Urinary bladder (tissue), 3 donors: ENCODE measurements at regions not wholly inside any gene's neighbourhood (a gene's known extent, or its start where the extent isn't known, plus 50 kb on each side); places are given as distances from the start of the nearest gene placed in this dataset.
"Not testable (repeated sequence)": the region's sequence is repeated elsewhere in the genome, so short reads cannot be mapped to it uniquely, and the experiment has no call there.

Source experiments
- DNase-seq: peaks from one replicate; pipeline ENCODE4 v3.0.0-alpha.2; 2015; ENCODE audit errors: extremely low spot score
- H3K27ac ChIP-seq: one replicate; pipeline ENCODE4 v1.5.1; 2013; ENCODE audit warnings: low read depth, mild to moderate bottlenecking, moderate library complexity
- H3K36me3 ChIP-seq: one replicate; pipeline ENCODE4 v1.6.1; 2013; ENCODE audit warnings: mild to moderate bottlenecking, moderate library complexity; ENCODE audit not compliant: insufficient read depth
- H3K4me1 ChIP-seq: one replicate; pipeline ENCODE4 v1.6.1; 2013; ENCODE audit warnings: mild to moderate bottlenecking, moderate library complexity; ENCODE audit not compliant: insufficient read depth
- H3K4me3 ChIP-seq: one replicate; pipeline ENCODE4 v1.5.1; 2013; ENCODE audit warnings: low read depth, low read length
- WGBS: extraction: QIAGEN DNeasy Blood & Tissue Kit; methylation state at CpG from one replicate; pipeline ENCODE4 v1.1.7; 2013; 5-methylcytosine and 5-hydroxymethylcytosine counted together
- donor health status: healthy with polysubstance abuse.
- donor health status: healthy.

- Histone ChIP-seq H3K36me3 (no peaks in the 10 kb centered on the region), H3K4me1 (no peaks in the 10 kb centered on the region), H3K27ac (no peak overlapping the region), H3K4me3 (no peak overlapping the region)
- 67% methylated on average over 13 of the region's 13 CpGs for WGBS
- DNase-seq = no peak
These were observed 131.2 kb upstream of the LPCAT1 start for GRCh38 chr5:1654786-1655495.

GRCh38 chr5:1653698-1654651 lies 130.2 kb upstream of the LPCAT1 start:
- H3K4me1 ChIP-seq, H3K4me3 ChIP-seq, DNase-seq, H3K27ac ChIP-seq, H3K36me3 ChIP-seq: not testable (repeated sequence)
- 10% methylated on average over 42 of the region's 60 CpGs for WGBS

GRCh38 chr5:1652873-1653697 lies 129.3 kb upstream of the LPCAT1 start:
- WGBS = 29% methylated on average over 35 of the region's 35 CpGs
- H3K4me1 ChIP-seq = no peaks in the 10 kb centered on the region
- H3K27ac ChIP-seq = no peak overlapping the region
- DNase-seq = no peak
- H3K4me3 ChIP-seq = no peak overlapping the region
- no peaks in the 10 kb centered on the region for H3K36me3 ChIP-seq

- WGBS = 64% methylated on average over 13 of the region's 13 CpGs
These were observed 128.5 kb upstream of the LPCAT1 start for GRCh38 chr5:1651971-1652872.

GRCh38 chr5:1651250-1651649 lies 127.5 kb upstream of the LPCAT1 start:
- 64% methylated on average over 6 of the region's 6 CpGs for WGBS

More at GRCh38 chr5:1651971-1652872, 128.5 kb upstream of the LPCAT1 start:
- no peaks in the 10 kb centered on the region for H3K4me1 ChIP-seq
- H3K36me3 ChIP-seq = no peaks in the 10 kb centered on the region
- no peak overlapping the region for H3K4me3 ChIP-seq
- no peak for DNase-seq
- no peak overlapping the region for H3K27ac ChIP-seq

GRCh38 chr5:1649554-1649953 lies 125.8 kb upstream of the LPCAT1 start:
- WGBS = 81% methylated on average over 4 of the region's 4 CpGs
- no peak for DNase-seq
- no peak overlapping the region for H3K4me3 ChIP-seq
- H3K27ac ChIP-seq = no peak overlapping the region
- no peaks in the 10 kb centered on the region for H3K36me3 ChIP-seq
- no peaks in the 10 kb centered on the region for H3K4me1 ChIP-seq

More at GRCh38 chr5:1651250-1651649, 127.5 kb upstream of the LPCAT1 start:
- H3K36me3 ChIP-seq = no peaks in the 10 kb centered on the region
- no peak for DNase-seq
- H3K4me3 ChIP-seq = no peak overlapping the region
- no peaks in the 10 kb centered on the region for H3K4me1 ChIP-seq
- no peak overlapping the region for H3K27ac ChIP-seq

- DNase-seq = no peak
- WGBS = 70% methylated on average over 4 of the region's 4 CpGs
- Histone ChIP-seq H3K36me3 (no peaks in the 10 kb centered on the region), H3K4me3 (no peak overlapping the region), H3K4me1 (no peaks in the 10 kb centered on the region), H3K27ac (no peak overlapping the region)
These were observed 125.0 kb upstream of the LPCAT1 start for GRCh38 chr5:1648806-1649205.

- Histone ChIP-seq H3K36me3 (no peaks in the 10 kb centered on the region), H3K27ac (no peak overlapping the region), H3K4me3 (no peak overlapping the region), H3K4me1 (no peaks in the 10 kb centered on the region)
- no peak for DNase-seq
- 86% methylated on average over 9 of the region's 9 CpGs for WGBS
These were observed 123.8 kb upstream of the LPCAT1 start for GRCh38 chr5:1647580-1647979.

- no peak overlapping the region for H3K4me3 ChIP-seq
- WGBS = 3% methylated on average over 52 of the region's 52 CpGs
- DNase-seq = peak; percentile 53
- no peaks in the 10 kb centered on the region for H3K4me1 ChIP-seq
- no peak overlapping the region for H3K27ac ChIP-seq
- no peaks in the 10 kb centered on the region for H3K36me3 ChIP-seq
These were observed 121.2 kb upstream of the LPCAT1 start for GRCh38 chr5:1644810-1645571.

GRCh38 chr5:1644393-1644809 lies 120.6 kb upstream of the LPCAT1 start:
- not testable (repeated sequence) for H3K4me1 ChIP-seq, H3K4me3 ChIP-seq, DNase-seq, H3K27ac ChIP-seq, H3K36me3 ChIP-seq
- 5% methylated on average over 19 of the region's 22 CpGs for WGBS

GRCh38 chr5:1643651-1644392 lies 120.1 kb upstream of the LPCAT1 start:
- WGBS = 20% methylated on average over 14 of the region's 14 CpGs
- H3K27ac ChIP-seq = no peak overlapping the region
- DNase-seq = no peak

More at GRCh38 chr5:1643651-1644392, 120.1 kb upstream of the LPCAT1 start:
- no peaks in the 10 kb centered on the region for H3K4me1 ChIP-seq
- H3K4me3 ChIP-seq = no peak overlapping the region
- H3K36me3 ChIP-seq = no peaks in the 10 kb centered on the region
